GM20000 (cell line): ENCODE measurements at regions not wholly inside any gene's neighbourhood (a gene's known extent, or its start where the extent isn't known, plus 50 kb on each side); places are given as distances from the start of the nearest gene placed in this dataset.

Experiments used
- DNase-seq: peaks from one replicate; pipeline ENCODE4 v3.0.0; 2012; ENCODE audit warnings: low spot score
- TF ChIP-seq, protein P1 (sequence below): IDR thresholded peaks from 2 replicates; pipeline ENCODE4 v1.5.1; 2012; ENCODE audit warnings: mild to moderate bottlenecking, control low read depth; ENCODE audit errors: extremely low read depth, missing control alignments

DNA sequence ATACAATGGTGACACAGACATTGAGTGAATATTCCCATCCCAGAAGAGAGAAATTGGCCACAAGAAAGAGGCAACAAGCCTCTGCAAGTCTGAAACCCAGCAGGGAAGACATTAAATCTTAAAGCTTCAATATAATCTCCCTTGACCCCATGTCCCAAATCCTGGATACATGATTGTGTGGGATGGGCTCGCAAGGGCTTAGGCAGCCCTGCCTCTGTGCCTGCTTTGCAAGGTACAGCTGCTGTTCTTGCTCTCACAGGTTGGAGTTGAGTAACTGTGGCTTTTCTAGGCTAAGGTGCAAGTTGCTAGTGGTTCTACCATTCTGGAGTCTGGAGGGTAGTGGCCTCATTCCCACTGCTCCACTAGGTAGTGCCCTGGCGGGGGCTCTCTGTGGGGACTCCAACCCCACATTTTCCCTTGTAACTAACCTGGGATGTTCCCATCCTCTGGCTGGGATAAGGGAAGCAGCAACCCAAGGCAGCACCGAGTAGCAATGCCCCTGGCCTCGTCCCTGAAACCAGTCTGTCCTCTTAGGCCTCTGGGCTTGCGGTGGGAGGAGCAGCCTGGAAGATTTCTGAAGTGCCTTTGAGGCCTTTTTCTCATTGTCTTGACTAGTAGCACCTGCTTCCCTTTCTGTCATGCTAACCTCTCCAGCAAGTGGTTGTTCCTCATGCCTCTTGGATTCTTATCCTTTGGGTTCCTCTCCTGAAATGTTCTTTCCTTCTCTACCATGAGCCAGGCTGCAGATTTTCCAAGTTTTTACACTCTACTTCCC is 90.0 kb downstream of the FAM174B start:
- no peak for DNase-seq
- TF ChIP-seq, protein P1, sequence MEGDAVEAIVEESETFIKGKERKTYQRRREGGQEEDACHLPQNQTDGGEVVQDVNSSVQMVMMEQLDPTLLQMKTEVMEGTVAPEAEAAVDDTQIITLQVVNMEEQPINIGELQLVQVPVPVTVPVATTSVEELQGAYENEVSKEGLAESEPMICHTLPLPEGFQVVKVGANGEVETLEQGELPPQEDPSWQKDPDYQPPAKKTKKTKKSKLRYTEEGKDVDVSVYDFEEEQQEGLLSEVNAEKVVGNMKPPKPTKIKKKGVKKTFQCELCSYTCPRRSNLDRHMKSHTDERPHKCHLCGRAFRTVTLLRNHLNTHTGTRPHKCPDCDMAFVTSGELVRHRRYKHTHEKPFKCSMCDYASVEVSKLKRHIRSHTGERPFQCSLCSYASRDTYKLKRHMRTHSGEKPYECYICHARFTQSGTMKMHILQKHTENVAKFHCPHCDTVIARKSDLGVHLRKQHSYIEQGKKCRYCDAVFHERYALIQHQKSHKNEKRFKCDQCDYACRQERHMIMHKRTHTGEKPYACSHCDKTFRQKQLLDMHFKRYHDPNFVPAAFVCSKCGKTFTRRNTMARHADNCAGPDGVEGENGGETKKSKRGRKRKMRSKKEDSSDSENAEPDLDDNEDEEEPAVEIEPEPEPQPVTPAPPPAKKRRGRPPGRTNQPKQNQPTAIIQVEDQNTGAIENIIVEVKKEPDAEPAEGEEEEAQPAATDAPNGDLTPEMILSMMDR = no peak

DNA sequence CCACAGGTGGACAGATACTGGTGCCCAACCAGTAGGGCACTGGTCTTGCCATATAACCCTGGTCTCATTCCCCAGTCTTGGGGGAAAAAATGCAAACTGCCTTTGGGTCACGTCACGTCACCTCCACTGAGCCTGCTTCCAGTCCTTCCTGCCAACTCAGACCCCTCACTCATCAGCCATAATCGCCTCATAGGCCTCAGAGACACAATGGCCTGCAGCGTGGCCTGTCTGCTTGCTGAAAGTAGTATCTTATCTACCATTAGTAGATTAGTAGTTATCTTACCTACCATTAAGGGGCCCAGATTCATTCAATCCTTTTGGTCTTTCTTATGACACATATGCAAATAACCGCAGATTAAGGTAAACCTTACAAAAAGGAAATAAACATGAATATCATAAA is 93.8 kb downstream of the FAM174B start:
- TF ChIP-seq, protein P1 = no peak
- DNase-seq = no peak

DNA sequence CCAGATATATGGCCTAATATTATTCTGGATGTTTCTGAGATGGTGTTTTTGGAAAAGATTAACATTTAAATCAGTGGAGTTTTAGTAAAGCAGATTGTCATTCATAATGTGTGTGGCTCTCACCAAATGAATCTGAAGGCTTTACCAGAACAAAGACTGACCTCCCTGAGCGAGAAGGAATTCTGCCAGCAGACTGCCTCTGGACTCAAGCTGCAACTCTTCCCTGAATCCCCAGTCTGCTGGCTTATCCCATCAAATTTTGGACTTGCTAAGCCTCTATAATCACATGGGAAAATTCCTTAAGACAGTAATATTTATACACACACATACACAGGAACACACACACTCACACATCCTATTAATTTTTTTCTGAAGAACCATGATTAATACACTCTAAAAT is 102.3 kb downstream of the FAM174B start:
- TF ChIP-seq, protein P1 = no peak
- no peak for DNase-seq

DNA sequence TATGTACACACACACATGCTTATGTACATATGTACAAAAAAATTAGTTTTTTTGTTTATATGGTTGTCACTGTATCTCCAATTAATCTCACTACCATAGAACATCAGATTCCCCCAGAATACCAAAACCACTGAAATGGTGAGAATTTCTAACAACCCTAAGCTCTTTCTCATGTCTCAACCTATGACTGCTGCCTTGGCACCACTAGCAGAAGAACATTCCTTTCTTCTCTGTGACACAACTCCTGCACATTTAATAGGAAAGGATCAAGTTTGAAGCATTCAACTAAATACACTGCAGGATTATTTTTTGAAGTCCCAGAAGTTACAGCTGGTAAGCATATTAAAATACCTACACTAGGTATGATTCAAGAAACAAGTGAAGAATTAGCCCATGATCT is 109.6 kb downstream of the FAM174B start:
- DNase-seq = no peak
- TF ChIP-seq, protein P1 = no peak

DNA sequence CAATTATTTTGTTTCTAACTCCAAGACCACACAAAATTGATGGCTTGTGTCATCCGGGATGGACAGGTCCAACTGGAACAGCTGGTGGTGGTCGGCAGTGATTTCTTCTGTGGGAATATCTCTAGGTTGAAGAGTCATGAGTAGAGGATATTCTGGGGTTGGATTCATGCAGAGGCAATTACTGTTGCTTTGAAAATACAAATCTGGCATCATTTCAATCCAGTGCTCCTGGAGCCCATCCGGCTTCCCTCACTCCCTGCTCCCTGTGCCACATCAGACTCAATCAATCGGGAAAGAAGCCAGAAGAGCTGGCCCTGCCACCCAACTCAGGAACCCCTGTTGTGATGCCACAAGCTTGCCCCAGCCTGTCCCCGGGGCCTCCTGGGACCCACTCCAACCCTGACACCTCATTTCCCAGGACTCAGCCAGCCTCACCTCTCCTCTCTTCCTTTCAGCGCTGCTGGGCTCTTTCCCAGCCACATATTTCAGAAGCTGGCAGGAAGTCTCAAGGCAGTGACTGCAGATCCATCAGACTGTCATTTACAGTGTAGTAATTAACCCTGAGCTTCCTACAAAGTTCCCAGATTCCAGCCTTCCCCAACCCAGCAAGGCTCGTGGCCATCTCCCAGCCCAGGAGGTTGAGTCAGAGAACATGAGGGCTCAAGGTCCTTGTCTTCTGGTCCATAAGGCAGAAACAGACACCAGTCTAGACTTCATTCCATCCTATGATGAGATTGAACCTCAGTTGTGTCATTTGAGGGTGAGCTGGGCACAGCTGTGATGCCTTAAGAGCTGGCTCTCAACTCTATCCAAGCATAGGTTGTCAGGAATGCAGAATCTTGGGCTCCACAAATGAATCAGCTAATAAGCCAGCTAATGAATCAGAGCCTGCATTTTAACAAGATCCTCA is 114.0 kb downstream of the FAM174B start:
- DNase-seq = no peak
- TF ChIP-seq, protein P1 = no peak

DNA sequence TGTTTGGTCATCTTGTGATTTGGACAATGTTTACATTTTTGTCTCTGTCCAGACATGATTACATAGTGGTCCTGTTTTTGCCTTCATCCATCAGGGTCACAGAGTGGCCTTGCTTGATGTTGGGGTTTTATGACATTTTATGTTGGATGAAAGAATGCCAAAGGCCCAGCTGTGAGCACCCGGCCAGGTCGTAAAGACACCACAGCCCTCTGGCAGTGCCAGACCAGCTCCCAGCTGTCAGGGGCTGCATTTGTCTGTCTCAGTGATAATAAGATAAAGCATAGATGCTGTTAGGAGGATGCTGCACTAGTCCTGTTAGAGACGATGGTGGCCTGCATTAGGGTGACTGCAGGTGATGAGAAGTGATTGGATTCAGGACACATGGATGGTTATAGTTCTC is 117.5 kb downstream of the FAM174B start:
- TF ChIP-seq, protein P1 = no peak
- no peak for DNase-seq

DNA sequence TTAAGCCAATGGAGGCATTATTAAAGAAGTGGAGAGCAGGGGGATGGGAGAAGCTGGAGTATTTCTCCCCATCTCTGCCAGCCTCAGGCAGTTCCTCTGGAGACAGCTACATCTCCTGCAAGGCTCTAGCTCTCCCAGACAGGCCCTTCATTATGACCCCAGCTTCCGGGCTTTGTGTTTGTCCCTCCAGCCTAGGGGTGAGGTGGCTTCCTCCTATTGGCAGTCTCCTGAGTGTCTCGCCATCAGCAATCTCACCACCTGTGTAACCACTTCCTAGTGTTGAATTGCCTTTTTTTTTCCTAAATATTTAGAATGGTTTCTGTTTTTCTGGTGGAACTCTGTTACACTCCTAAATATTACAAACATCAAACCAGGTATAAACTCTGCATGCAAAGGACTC is 122.3 kb downstream of the FAM174B start:
- DNase-seq = no peak
- TF ChIP-seq, protein P1 = no peak
